ENCODE measurements at regions not wholly inside any gene's neighbourhood (a gene's known extent, or its start where the extent isn't known, plus 50 kb on each side); places are given as distances from the start of the nearest gene placed in this dataset.

- DNase-seq = no peak
These were observed 461.7 kb upstream of the TENM4 start for GRCh38 chr11:79902493-79902892.

GRCh38 chr11:79897896-79898295 lies 457.1 kb upstream of the TENM4 start:
- no peak for DNase-seq

- DNase-seq = no peak
These were observed 455.4 kb upstream of the TENM4 start for GRCh38 chr11:79896258-79896657.

- DNase-seq = no peak
These were observed 453.3 kb upstream of the TENM4 start for GRCh38 chr11:79894111-79894510.

GRCh38 chr11:79890272-79890671 lies 449.4 kb upstream of the TENM4 start:
- DNase-seq = no peak

GRCh38 chr11:79864882-79865281 lies 424.1 kb upstream of the TENM4 start:
- no peak for DNase-seq

- no peak for DNase-seq
These were observed 419.5 kb upstream of the TENM4 start for GRCh38 chr11:79860336-79860735.

GRCh38 chr11:79857377-79858214 lies 416.8 kb upstream of the TENM4 start:
- DNase-seq = no peak

- no peak for DNase-seq
These were observed 411.3 kb upstream of the TENM4 start for GRCh38 chr11:79852176-79852575.

GRCh38 chr11:79845002-79845709 lies 404.3 kb upstream of the TENM4 start:
- no peak for DNase-seq

- no peak for DNase-seq
These were observed 393.2 kb upstream of the TENM4 start for GRCh38 chr11:79834015-79834414.

- no peak for DNase-seq
These were observed 389.6 kb upstream of the TENM4 start for GRCh38 chr11:79830446-79830845.

- DNase-seq = no peak
These were observed 389.1 kb upstream of the TENM4 start for GRCh38 chr11:79829891-79830290.

GRCh38 chr11:79822766-79823165 lies 381.9 kb upstream of the TENM4 start:
- DNase-seq = no peak

- DNase-seq = no peak
These were observed 372.7 kb upstream of the TENM4 start for GRCh38 chr11:79813551-79813950.

GRCh38 chr11:79809487-79809886 lies 368.7 kb upstream of the TENM4 start:
- DNase-seq = no peak

GRCh38 chr11:79807506-79807905 lies 366.7 kb upstream of the TENM4 start:
- DNase-seq = no peak

GRCh38 chr11:79796704-79797103 lies 355.9 kb upstream of the TENM4 start:
- no peak for DNase-seq

- DNase-seq = no peak
These were observed 353.9 kb upstream of the TENM4 start for GRCh38 chr11:79794484-79795393.

- no peak for DNase-seq
These were observed 353.2 kb upstream of the TENM4 start for GRCh38 chr11:79794057-79794456.

GRCh38 chr11:79786961-79787360 lies 346.1 kb upstream of the TENM4 start:
- DNase-seq = no peak

GRCh38 chr11:79783833-79784232 lies 343.0 kb upstream of the TENM4 start:
- DNase-seq = no peak

GRCh38 chr11:79768343-79768742 lies 327.5 kb upstream of the TENM4 start:
- no peak for DNase-seq

Measured in NCI-H524 treated with DMSO at 0.1 percent for 48 hours (cell line).